ENCODE measurements at regions not wholly inside any gene's neighbourhood (a gene's known extent, or its start where the extent isn't known, plus 50 kb on each side); places are given as distances from the start of the nearest gene placed in this dataset.
"Not testable (repeated sequence)": the region's sequence is repeated elsewhere in the genome, so short reads cannot be mapped to it uniquely, and the experiment has no call there.

- intact Hi-C loops (cut with micrococcal nuclease), result no loop called here
- Histone ChIP-seq H3K9me3 (ENCODE audit: control insufficient read depth in 1 of 2, low read length in 2 of 2) (no peaks in the 10 kb centered on the region), H3K4me3 (ENCODE audit: low read length in 2 of 2) (no peak overlapping the region), H3K27ac (ENCODE audit: low read depth, low read length) (no peak overlapping the region), H3K36me3 (ENCODE audit: insufficient read depth, low read length) (no peaks in the 10 kb centered on the region), H3K27me3 (ENCODE audit: insufficient read depth, low read length) (no peaks in the 10 kb centered on the region), H3K4me1 (ENCODE audit: insufficient read depth, low read length) (no peaks in the 10 kb centered on the region)
- DNase-seq, result no peak
- Mint-ChIP-seq H3K4me1 (peaks cover 0 to 9% (median 3%) of the 10 kb centered on the region in 4 donors), H3K36me3 (no peaks in the 10 kb centered on the region), H3K27me3 (peaks cover 2 to 17% of the 10 kb centered on the region in 2 donors), H3K27ac (no peak overlapping the region), H3K9me3 (no peaks in the 10 kb centered on the region), H3K4me3 (no peak overlapping the region)
- ChIA-PET POLR2A (ENCODE audit: partially characterized antibody) (no interaction called here), CTCF (ENCODE audit: partially characterized antibody) (interaction anchor here (1.6 kb wide), 1 partner anchor 10 kb away, joined by 3 read pairs; no protein-coding TSS in a partner anchor)
These were observed 63.4 kb upstream of the PMEPA1 start for GRCh38 chr20:57773059-57773815.

DNA sequence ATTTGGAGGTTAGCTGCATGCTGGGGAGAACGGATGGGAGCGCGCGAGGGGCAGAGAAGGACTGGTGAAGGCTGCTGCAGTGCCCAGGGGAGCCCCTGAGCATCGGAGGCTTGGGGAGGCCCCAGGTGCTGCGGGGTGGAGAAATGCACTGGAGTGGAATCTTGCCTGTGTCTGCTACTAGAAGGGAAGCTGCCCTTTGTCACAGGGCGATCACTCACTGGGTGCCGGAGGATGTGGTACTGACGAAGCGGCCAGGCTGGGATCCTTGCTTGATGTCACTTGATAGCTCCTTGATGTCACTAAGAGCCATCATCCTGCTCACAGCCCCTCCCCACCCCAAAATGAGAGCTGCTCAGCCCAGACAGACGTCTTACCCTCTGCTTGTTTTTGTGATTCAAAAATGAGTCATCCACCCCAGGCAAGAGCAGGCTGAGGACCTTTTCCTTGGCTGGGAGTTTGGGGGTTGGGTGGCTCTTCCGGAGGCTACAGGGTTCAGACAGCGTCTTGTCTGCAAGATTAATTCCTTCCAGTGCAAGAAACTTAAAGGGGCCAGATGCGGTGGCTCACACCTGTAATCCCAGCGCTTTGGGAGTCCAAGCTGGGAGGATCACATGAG, 62.6 kb upstream of the PMEPA1 start:
- H3K4me3 Mint-ChIP-seq, result no peak overlapping the region
- H3K9me3 Mint-ChIP-seq, result no peaks in the 10 kb centered on the region
- H3K36me3 ChIP-seq (ENCODE audit: insufficient read depth, low read length), result no peaks in the 10 kb centered on the region
- no peaks in the 10 kb centered on the region for H3K27me3 ChIP-seq (ENCODE audit: insufficient read depth, low read length)
- H3K4me1 ChIP-seq (ENCODE audit: insufficient read depth, low read length), result no peaks in the 10 kb centered on the region
- peak in 4 of 5 donors; percentile 6 to 76 (median 18) for DNase-seq
- peak overlapping the region in 4 of 7 donors; percentile 15 to 73 (median 33) for H3K27ac Mint-ChIP-seq
- ChIA-PET CTCF (ENCODE audit: partially characterized antibody) (interaction anchor here (1.6 kb wide), 1 partner anchor 10 kb away, joined by 3 read pairs; no protein-coding TSS in a partner anchor), POLR2A (ENCODE audit: partially characterized antibody) (no interaction called here)
- no peak overlapping the region for H3K4me3 ChIP-seq (ENCODE audit: low read length in 2 of 2)
- no peak overlapping the region for H3K27ac ChIP-seq (ENCODE audit: low read depth, low read length)
- peaks cover 0 to 14% of the 10 kb centered on the region in 2 donors for H3K27me3 Mint-ChIP-seq
- H3K36me3 Mint-ChIP-seq, result no peaks in the 10 kb centered on the region
- no peaks in the 10 kb centered on the region for H3K9me3 ChIP-seq (ENCODE audit: control insufficient read depth in 1 of 2, low read length in 2 of 2)
- H3K4me1 Mint-ChIP-seq, result peaks cover 0 to 9% (median 3%) of the 10 kb centered on the region in 4 donors
- intact Hi-C loops (cut with micrococcal nuclease), result no loop called here

GRCh38 chr20:57770852-57771720, 61.3 kb upstream of the PMEPA1 start:
- Mint-ChIP-seq H3K9me3 (peaks cover 0 to 2% (median 0%) of the 10 kb centered on the region in 8 donors), H3K27ac (no peak overlapping the region), H3K4me1 (peaks cover 0 to 9% (median 3%) of the 10 kb centered on the region in 4 donors), H3K27me3 (peaks cover 0 to 11% of the 10 kb centered on the region in 2 donors), H3K4me3 (peak overlapping the region in 1 of 8 donors; percentile 17), H3K36me3 (no peaks in the 10 kb centered on the region)
- no peaks in the 10 kb centered on the region for H3K27me3 ChIP-seq (ENCODE audit: insufficient read depth, low read length)
- no peaks in the 10 kb centered on the region for H3K9me3 ChIP-seq (ENCODE audit: control insufficient read depth in 1 of 2, low read length in 2 of 2)
- DNase-seq, result no peak
- H3K36me3 ChIP-seq (ENCODE audit: insufficient read depth, low read length), result no peaks in the 10 kb centered on the region
- ChIA-PET POLR2A (ENCODE audit: partially characterized antibody) (no interaction called here), CTCF (ENCODE audit: partially characterized antibody) (no interaction called here)
- H3K27ac ChIP-seq (ENCODE audit: low read depth, low read length), result no peak overlapping the region
- intact Hi-C loops (cut with micrococcal nuclease), result no loop called here
- no peak overlapping the region for H3K4me3 ChIP-seq (ENCODE audit: low read length in 2 of 2)
- no peaks in the 10 kb centered on the region for H3K4me1 ChIP-seq (ENCODE audit: insufficient read depth, low read length)

DNA sequence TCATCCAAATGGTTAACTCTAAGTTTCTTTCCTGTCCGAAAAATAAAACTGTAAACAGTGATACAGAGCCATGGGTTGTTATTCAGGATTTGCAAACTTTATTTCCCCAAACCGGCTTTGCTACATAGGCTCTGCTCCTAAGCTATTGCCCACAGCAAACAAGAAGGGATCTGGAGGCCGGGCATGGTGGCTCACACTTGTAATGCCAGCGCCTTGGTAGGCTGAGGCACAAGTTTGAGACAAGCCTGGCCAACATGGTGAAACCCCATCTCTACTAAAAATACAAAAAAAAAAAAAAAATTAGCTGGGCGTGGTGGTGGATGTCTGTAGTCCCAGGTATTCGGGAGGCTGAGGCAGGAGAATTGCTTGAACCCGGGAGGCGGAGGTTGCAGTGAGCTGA, 60.6 kb upstream of the PMEPA1 start:
- H3K4me1 Mint-ChIP-seq; H3K9me3 Mint-ChIP-seq; H3K9me3 ChIP-seq (ENCODE audit: control insufficient read depth in 1 of 2, low read length in 2 of 2); H3K27me3 Mint-ChIP-seq; H3K27ac Mint-ChIP-seq; H3K4me1 ChIP-seq (ENCODE audit: insufficient read depth, low read length); H3K36me3 ChIP-seq (ENCODE audit: insufficient read depth, low read length); H3K36me3 Mint-ChIP-seq; POLR2A ChIA-PET (ENCODE audit: partially characterized antibody); H3K27me3 ChIP-seq (ENCODE audit: insufficient read depth, low read length); H3K4me3 ChIP-seq (ENCODE audit: low read length in 2 of 2); H3K4me3 Mint-ChIP-seq; CTCF ChIA-PET (ENCODE audit: partially characterized antibody); DNase-seq; H3K27ac ChIP-seq (ENCODE audit: low read depth, low read length); intact Hi-C loops (cut with micrococcal nuclease): not testable (repeated sequence)

GRCh38 chr20:57769756-57770155, 59.9 kb upstream of the PMEPA1 start:
- ChIA-PET POLR2A (ENCODE audit: partially characterized antibody) (no interaction called here), CTCF (ENCODE audit: partially characterized antibody) (no interaction called here)
- Histone ChIP-seq H3K9me3 (ENCODE audit: control insufficient read depth in 1 of 2, low read length in 2 of 2) (no peaks in the 10 kb centered on the region), H3K27ac (ENCODE audit: low read depth, low read length) (no peak overlapping the region), H3K4me1 (ENCODE audit: insufficient read depth, low read length) (no peaks in the 10 kb centered on the region), H3K4me3 (ENCODE audit: low read length in 2 of 2) (no peak overlapping the region), H3K27me3 (ENCODE audit: insufficient read depth, low read length) (no peaks in the 10 kb centered on the region), H3K36me3 (ENCODE audit: insufficient read depth, low read length) (no peaks in the 10 kb centered on the region)
- Mint-ChIP-seq H3K27ac (no peak overlapping the region), H3K36me3 (no peaks in the 10 kb centered on the region), H3K4me3 (no peak overlapping the region), H3K9me3 (peaks cover 0 to 8% (median 4%) of the 10 kb centered on the region in 8 donors), H3K4me1 (peaks cover 0 to 9% (median 3%) of the 10 kb centered on the region in 4 donors), H3K27me3 (peaks cover 0 to 6% of the 10 kb centered on the region in 2 donors)
- no peak for DNase-seq
- intact Hi-C loops (cut with micrococcal nuclease), result no loop called here

GRCh38 chr20:57768519-57768918, 58.7 kb upstream of the PMEPA1 start:
- Histone ChIP-seq H3K4me1 (ENCODE audit: insufficient read depth, low read length) (no peaks in the 10 kb centered on the region), H3K4me3 (ENCODE audit: low read length in 2 of 2) (no peak overlapping the region), H3K27ac (ENCODE audit: low read depth, low read length) (no peak overlapping the region), H3K36me3 (ENCODE audit: insufficient read depth, low read length) (no peaks in the 10 kb centered on the region), H3K9me3 (ENCODE audit: control insufficient read depth in 1 of 2, low read length in 2 of 2) (no peaks in the 10 kb centered on the region), H3K27me3 (ENCODE audit: insufficient read depth, low read length) (no peaks in the 10 kb centered on the region)
- POLR2A ChIA-PET (ENCODE audit: partially characterized antibody), result no interaction called here
- Mint-ChIP-seq H3K4me1 (peaks cover 0 to 9% (median 3%) of the 10 kb centered on the region in 4 donors), H3K27ac (no peak overlapping the region), H3K27me3 (peaks cover 1 to 9% of the 10 kb centered on the region in 2 donors), H3K9me3 (peaks cover 0 to 17% (median 8%) of the 10 kb centered on the region in 8 donors), H3K36me3 (no peaks in the 10 kb centered on the region), H3K4me3 (no peak overlapping the region)
- DNase-seq, result no peak
- intact Hi-C loops (cut with micrococcal nuclease), result no loop called here
- CTCF ChIA-PET (ENCODE audit: partially characterized antibody), result no interaction called here

- intact Hi-C loops (cut with micrococcal nuclease), result no loop called here
- H3K4me1 Mint-ChIP-seq, result peaks cover 0 to 6% (median 3%) of the 10 kb centered on the region in 4 donors
- H3K27ac ChIP-seq (ENCODE audit: low read depth, low read length), result no peak overlapping the region
- H3K27ac Mint-ChIP-seq, result peak overlapping the region in 1 of 7 donors; percentile 9
- H3K9me3 ChIP-seq (ENCODE audit: control insufficient read depth in 1 of 2, low read length in 2 of 2), result no peaks in the 10 kb centered on the region
- ChIA-PET CTCF (ENCODE audit: partially characterized antibody) (no interaction called here), POLR2A (ENCODE audit: partially characterized antibody) (no interaction called here)
- peaks cover 0 to 24% (median 10%) of the 10 kb centered on the region in 8 donors for H3K9me3 Mint-ChIP-seq
- H3K4me1 ChIP-seq (ENCODE audit: insufficient read depth, low read length), result no peaks in the 10 kb centered on the region
- no peak overlapping the region for H3K4me3 ChIP-seq (ENCODE audit: low read length in 2 of 2)
- peaks cover 3 to 10% of the 10 kb centered on the region in 2 donors for H3K27me3 Mint-ChIP-seq
- H3K36me3 Mint-ChIP-seq, result no peaks in the 10 kb centered on the region
- no peaks in the 10 kb centered on the region for H3K36me3 ChIP-seq (ENCODE audit: insufficient read depth, low read length)
- no peak for DNase-seq
- H3K27me3 ChIP-seq (ENCODE audit: insufficient read depth, low read length), result peaks cover 5% of the 10 kb centered on the region
- H3K4me3 Mint-ChIP-seq, result no peak overlapping the region
These were observed 57.6 kb upstream of the PMEPA1 start for GRCh38 chr20:57767441-57767840.
